PC-9 (cell line): ENCODE measurements at regions not wholly inside any gene's neighbourhood (a gene's known extent, or its start where the extent isn't known, plus 50 kb on each side); places are given as distances from the start of the nearest gene placed in this dataset.
A peak's percentile ranks its signal among the peaks of the same experiment; 100 is the strongest.

Source experiments
- EZH2 ChIP-seq: fragments of 200-600 bp; sonication (generic); IDR thresholded peaks from 2 replicates; pipeline ENCODE4 v1.8.0; 2017; ENCODE audit warnings: antibody characterized with exemption, low read depth
- TF ChIP-seq, protein P1 (sequence below): fragments of 200-600 bp; sonication (generic); conservative IDR thresholded peaks from 2 replicates; pipeline ENCODE4 v1.6.1; 2017; ENCODE audit warnings: mixed run types, antibody characterized with exemption, mild to moderate bottlenecking, moderate library complexity

DNA sequence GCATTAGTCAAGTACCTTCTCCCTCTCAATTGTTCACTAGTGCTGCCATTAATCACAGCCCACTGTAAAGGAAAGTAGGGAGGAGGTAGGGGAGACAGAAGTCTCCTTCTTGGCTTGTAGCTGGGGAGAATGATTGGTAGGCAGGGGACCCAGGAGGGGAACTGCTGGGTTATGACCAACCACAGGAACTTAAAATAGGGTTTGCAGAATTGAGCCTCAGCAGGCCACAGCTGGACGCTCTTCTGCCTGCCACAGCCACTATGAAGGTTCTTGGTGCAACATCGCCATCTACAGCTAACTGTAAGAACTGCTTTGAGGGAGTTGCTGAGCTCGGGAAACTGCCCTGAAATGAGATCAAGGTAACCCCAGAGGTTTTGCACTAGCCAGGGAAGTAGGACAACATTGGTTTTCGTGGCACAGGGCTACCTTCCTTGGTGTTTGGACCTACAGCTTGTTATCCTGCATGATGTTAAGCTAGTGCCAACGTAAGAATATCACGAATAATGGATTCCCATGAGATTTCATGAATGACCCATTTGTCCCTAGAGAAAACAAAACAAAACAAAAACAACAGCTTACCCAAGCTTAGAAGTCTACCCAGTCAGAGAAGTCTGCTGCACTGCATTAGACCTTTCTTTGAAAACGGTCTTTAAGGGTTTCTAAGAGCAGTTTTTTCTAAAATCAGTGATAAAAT lies 787.1 kb upstream of the API5 start:
- TF ChIP-seq, protein P1, sequence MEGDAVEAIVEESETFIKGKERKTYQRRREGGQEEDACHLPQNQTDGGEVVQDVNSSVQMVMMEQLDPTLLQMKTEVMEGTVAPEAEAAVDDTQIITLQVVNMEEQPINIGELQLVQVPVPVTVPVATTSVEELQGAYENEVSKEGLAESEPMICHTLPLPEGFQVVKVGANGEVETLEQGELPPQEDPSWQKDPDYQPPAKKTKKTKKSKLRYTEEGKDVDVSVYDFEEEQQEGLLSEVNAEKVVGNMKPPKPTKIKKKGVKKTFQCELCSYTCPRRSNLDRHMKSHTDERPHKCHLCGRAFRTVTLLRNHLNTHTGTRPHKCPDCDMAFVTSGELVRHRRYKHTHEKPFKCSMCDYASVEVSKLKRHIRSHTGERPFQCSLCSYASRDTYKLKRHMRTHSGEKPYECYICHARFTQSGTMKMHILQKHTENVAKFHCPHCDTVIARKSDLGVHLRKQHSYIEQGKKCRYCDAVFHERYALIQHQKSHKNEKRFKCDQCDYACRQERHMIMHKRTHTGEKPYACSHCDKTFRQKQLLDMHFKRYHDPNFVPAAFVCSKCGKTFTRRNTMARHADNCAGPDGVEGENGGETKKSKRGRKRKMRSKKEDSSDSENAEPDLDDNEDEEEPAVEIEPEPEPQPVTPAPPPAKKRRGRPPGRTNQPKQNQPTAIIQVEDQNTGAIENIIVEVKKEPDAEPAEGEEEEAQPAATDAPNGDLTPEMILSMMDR: peak; percentile 87
- TF ChIP-seq EZH2: no peak
